Endodermal cell (in vitro differentiated cells): ENCODE measurements at regions not wholly inside any gene's neighbourhood (a gene's known extent, or its start where the extent isn't known, plus 50 kb on each side); places are given as distances from the start of the nearest gene placed in this dataset.

Experiments used
- DNase-seq: peaks from one replicate; pipeline ENCODE4 v3.0.0-alpha.2; 2017
- H3K27ac ChIP-seq: 2 replicates; pipeline ENCODE4 v1.5.1; 2013; ENCODE audit warnings: mild to moderate bottlenecking, low read depth, low read length, moderate library complexity
- H3K27me3 ChIP-seq: 2 replicates; pipeline ENCODE4 v1.6.1; 2013; ENCODE audit warnings: mild to moderate bottlenecking, low read length, moderate library complexity; ENCODE audit not compliant: insufficient read depth, control insufficient read depth, poor library complexity, severe bottlenecking
- H3K36me3 ChIP-seq: 2 replicates; pipeline ENCODE4 v1.7.0; 2013; ENCODE audit warnings: mild to moderate bottlenecking, low read length, moderate library complexity; ENCODE audit not compliant: control insufficient read depth, insufficient read depth
- H3K4me1 ChIP-seq: one replicate; pipeline ENCODE4 v1.7.0; 2013; ENCODE audit warnings: low read length; ENCODE audit not compliant: control insufficient read depth, insufficient read depth
- H3K4me3 ChIP-seq: 2 replicates; pipeline ENCODE4 v1.5.1; 2013; ENCODE audit warnings: mild to moderate bottlenecking, low read length, moderate library complexity
- H3K9ac ChIP-seq: 2 replicates; pipeline ENCODE4 v1.6.1; 2013; ENCODE audit warnings: mild to moderate bottlenecking, low read length, moderate library complexity; ENCODE audit not compliant: poor library complexity, severe bottlenecking; ENCODE audit errors: extremely low read depth
- H3K9me3 ChIP-seq: 2 replicates; pipeline ENCODE4 v1.6.1; 2013; ENCODE audit warnings: mild to moderate bottlenecking, low read length, moderate library complexity; ENCODE audit not compliant: control insufficient read depth
- H3K27ac Mint-ChIP-seq: 2 replicates; pipeline ENCODE4 v1.8.0; 2020; ENCODE audit warnings: mixed read lengths
- H3K27me3 Mint-ChIP-seq: 2 replicates; pipeline ENCODE4 v1.8.0; 2021; ENCODE audit warnings: mild to moderate bottlenecking, mixed read lengths; ENCODE audit not compliant: insufficient read depth
- H3K36me3 Mint-ChIP-seq: 2 replicates; pipeline ENCODE4 v1.8.0; 2020; ENCODE audit warnings: low read depth, mixed read lengths
- H3K4me1 Mint-ChIP-seq: 2 replicates; pipeline ENCODE4 v1.8.0; 2020; ENCODE audit warnings: mixed read lengths
- H3K4me3 Mint-ChIP-seq: 2 replicates; pipeline ENCODE4 v1.8.0; 2020; ENCODE audit warnings: mild to moderate bottlenecking, moderate library complexity, mixed read lengths
- H3K9me3 Mint-ChIP-seq: 2 replicates; pipeline ENCODE4 v1.8.0; 2020; ENCODE audit warnings: mild to moderate bottlenecking, mixed read lengths
- WGBS, 2 experiments: methylation state at CpG; one replicate each; pipeline versions ENCODE4 v1.1.5 to v1.1.7; 2013; ENCODE audit warnings: missing lambda C conversion rate in 2 of 2, mixed read lengths in 1 of 2; ENCODE audit not compliant: insufficient coverage in 1 of 2, insufficient read length in 1 of 2; 5-methylcytosine and 5-hydroxymethylcytosine counted together
- TF ChIP-seq, protein P1 (sequence below): fragments of 200-600 bp; sonication (generic); conservative IDR thresholded peaks from 2 replicates; pipeline ENCODE4 v1.5.0; 2021; ENCODE audit warnings: antibody characterized with exemption, mild to moderate bottlenecking

DNA sequence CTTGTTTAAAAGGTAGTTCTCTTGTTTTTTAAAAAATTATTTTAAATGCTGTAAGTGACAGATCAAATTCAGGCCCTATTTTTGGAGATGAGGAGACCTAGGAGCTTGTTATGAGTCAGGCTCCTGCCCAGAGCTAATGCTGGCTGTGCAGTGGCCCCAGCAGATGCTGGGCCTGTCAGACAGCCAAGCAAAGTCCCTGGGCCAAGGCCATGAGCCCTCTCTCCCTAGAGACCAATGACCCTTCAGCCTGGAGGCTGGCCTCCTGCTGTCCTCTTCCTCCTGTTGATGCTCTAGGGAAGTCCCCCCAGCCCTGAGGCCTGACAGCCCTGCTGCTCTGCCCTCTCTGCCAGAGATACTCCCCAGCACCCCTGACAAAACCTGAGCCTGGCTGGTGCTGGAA lies 128.1 kb upstream of the CTTNBP2NL start:
- peaks cover 32% of the 10 kb centered on the region for H3K27me3 Mint-ChIP-seq
- TF ChIP-seq, protein P1, sequence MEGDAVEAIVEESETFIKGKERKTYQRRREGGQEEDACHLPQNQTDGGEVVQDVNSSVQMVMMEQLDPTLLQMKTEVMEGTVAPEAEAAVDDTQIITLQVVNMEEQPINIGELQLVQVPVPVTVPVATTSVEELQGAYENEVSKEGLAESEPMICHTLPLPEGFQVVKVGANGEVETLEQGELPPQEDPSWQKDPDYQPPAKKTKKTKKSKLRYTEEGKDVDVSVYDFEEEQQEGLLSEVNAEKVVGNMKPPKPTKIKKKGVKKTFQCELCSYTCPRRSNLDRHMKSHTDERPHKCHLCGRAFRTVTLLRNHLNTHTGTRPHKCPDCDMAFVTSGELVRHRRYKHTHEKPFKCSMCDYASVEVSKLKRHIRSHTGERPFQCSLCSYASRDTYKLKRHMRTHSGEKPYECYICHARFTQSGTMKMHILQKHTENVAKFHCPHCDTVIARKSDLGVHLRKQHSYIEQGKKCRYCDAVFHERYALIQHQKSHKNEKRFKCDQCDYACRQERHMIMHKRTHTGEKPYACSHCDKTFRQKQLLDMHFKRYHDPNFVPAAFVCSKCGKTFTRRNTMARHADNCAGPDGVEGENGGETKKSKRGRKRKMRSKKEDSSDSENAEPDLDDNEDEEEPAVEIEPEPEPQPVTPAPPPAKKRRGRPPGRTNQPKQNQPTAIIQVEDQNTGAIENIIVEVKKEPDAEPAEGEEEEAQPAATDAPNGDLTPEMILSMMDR: no peak
- H3K36me3 Mint-ChIP-seq: no peaks in the 10 kb centered on the region
- peaks cover 39% of the 10 kb centered on the region for H3K27me3 ChIP-seq
- no peak for DNase-seq
- H3K27ac Mint-ChIP-seq: no peak overlapping the region
- H3K36me3 ChIP-seq: no peaks in the 10 kb centered on the region
- H3K4me3 Mint-ChIP-seq: no peak overlapping the region
- H3K27ac ChIP-seq: no peak overlapping the region
- no peaks in the 10 kb centered on the region for H3K4me1 Mint-ChIP-seq
- no peak overlapping the region for H3K4me3 ChIP-seq
- no peaks in the 10 kb centered on the region for H3K9me3 ChIP-seq
- H3K9me3 Mint-ChIP-seq: peaks cover 2% of the 10 kb centered on the region
- no peak overlapping the region for H3K9ac ChIP-seq
- no peaks in the 10 kb centered on the region for H3K4me1 ChIP-seq

DNA sequence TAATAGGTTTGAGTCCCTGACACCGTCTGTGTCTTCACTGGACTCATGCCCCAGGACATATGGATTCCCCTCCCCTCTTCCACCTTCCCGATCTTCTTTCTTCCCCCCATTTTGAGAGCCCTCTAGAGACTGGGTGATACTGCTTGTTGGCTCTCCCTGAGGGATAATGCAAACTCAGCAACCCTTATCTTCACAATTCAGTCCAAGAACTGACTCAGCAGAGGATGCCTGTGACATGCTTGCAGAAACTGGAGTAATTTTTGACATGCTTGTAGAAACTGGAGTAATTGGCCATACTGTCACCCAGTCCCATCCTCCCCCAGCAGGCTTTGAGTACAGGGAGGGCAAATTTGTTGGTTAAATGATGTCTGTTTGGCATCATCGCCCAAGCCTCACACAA lies 127.6 kb upstream of the CTTNBP2NL start:
- Mint-ChIP-seq H3K27me3 (peaks cover 33% of the 10 kb centered on the region), H3K36me3 (no peaks in the 10 kb centered on the region), H3K4me1 (no peaks in the 10 kb centered on the region), H3K4me3 (no peak overlapping the region), H3K9me3 (peaks cover 2% of the 10 kb centered on the region), H3K27ac (no peak overlapping the region)
- Histone ChIP-seq H3K36me3 (no peaks in the 10 kb centered on the region), H3K9ac (no peak overlapping the region), H3K27me3 (peaks cover 41% of the 10 kb centered on the region), H3K9me3 (no peaks in the 10 kb centered on the region), H3K27ac (no peak overlapping the region), H3K4me3 (no peak overlapping the region), H3K4me1 (no peaks in the 10 kb centered on the region)
- no peak for DNase-seq
- TF ChIP-seq, protein P1: no peak
- WGBS, 2 experiments: 88 to 100% methylated on average over 2 to 3 of the region's 3 CpGs

DNA sequence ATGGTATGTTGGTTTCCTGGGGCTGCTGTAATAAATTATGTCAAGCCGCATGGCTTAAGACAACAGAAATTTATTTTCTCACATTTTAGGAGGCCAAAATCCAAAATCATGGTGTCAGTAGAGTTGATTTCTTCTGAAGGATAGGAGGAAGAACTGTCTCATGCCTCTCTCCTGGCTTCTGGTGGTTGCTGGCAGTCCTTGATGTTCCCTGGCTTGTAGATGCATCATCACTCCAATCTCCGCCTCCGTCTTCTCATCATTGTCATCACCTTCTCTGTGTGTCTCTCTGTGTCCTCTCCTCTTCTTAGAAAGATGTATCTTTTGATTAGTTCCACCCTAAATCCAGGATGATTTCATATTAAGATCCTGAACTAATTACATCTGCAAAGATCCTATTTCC lies 124.7 kb upstream of the CTTNBP2NL start:
- Histone ChIP-seq H3K27me3 (peaks cover 58% of the 10 kb centered on the region), H3K9ac (no peak overlapping the region), H3K4me3 (no peak overlapping the region), H3K4me1 (no peaks in the 10 kb centered on the region), H3K27ac (no peak overlapping the region), H3K9me3 (no peaks in the 10 kb centered on the region), H3K36me3 (no peaks in the 10 kb centered on the region)
- H3K9me3 Mint-ChIP-seq: peaks cover 8% of the 10 kb centered on the region
- no peak overlapping the region for H3K4me3 Mint-ChIP-seq
- peaks cover 41% of the 10 kb centered on the region for H3K27me3 Mint-ChIP-seq
- H3K4me1 Mint-ChIP-seq: no peaks in the 10 kb centered on the region
- DNase-seq: no peak
- TF ChIP-seq, protein P1: no peak
- WGBS, 2 experiments: 90 to 99% methylated on average over 3 of the region's 3 CpGs
- no peaks in the 10 kb centered on the region for H3K36me3 Mint-ChIP-seq
- H3K27ac Mint-ChIP-seq: no peak overlapping the region
